ENCODE measurements at regions not wholly inside any gene's neighbourhood (a gene's known extent, or its start where the extent isn't known, plus 50 kb on each side); places are given as distances from the start of the nearest gene placed in this dataset.

GRCh38 chr1:112177314-112177713 lies 187.8 kb upstream of the KCND3 start:
- TF ChIP-seq CTCF (IDR thresholded peaks at IDR 0.05; ENCODE audit: poor library complexity) = no peak
- no peak for TF ChIP-seq EZH2phosphoT487 (IDR thresholded peaks at IDR 0.05; ENCODE audit: low read depth, severe bottlenecking, unreplicated experiment)

Measured in hepatocyte (in vitro differentiated cells).